HepG2 (cell line): ENCODE measurements at regions not wholly inside any gene's neighbourhood (a gene's known extent, or its start where the extent isn't known, plus 50 kb on each side); places are given as distances from the start of the nearest gene placed in this dataset.

Experiments used
- EZH2 ChIP-seq: conservative IDR thresholded peaks from 2 replicates; pipeline ENCODE4 v1.6.1; 2012; ENCODE audit warnings: mild to moderate bottlenecking, low read depth, low read length, moderate library complexity
- PAX8 ChIP-seq: sonication (generic); formaldehyde crosslinking; IDR thresholded peaks from 2 replicates; pipeline ENCODE4 v1.8.0; 2022; ENCODE audit warnings: mild to moderate bottlenecking, missing genetic modification reagents, borderline replicate concordance
- SMAD3 ChIP-seq: sonication (generic); formaldehyde crosslinking; IDR thresholded peaks from 2 replicates; pipeline ENCODE4 v1.4.0; 2020; ENCODE audit warnings: missing genetic modification reagents
- TF ChIP-seq, protein P1 (sequence below): sonication (generic); formaldehyde crosslinking; IDR thresholded peaks from 2 replicates; pipeline ENCODE4 v1.5.0; 2020; ENCODE audit warnings: mild to moderate bottlenecking, missing genetic modification reagents, moderate library complexity

DNA sequence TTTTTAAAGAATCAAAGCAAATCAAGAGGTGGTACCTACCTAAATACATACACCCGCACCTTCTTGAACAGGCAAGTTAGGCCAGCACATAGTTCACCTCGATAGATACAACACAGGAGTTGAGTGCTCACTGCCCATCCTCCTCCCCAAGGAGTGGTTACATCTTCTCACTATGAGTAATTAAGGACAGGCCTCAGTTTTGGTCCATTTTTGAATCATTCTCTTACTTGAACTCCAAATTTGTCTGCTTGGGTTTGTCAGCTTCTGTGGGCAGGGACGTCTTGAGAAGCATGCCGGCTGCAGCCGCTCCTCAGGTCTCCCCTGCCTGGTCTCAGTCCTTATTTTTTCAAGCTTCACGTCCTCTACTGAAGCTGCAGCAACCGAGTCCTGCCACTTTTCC lies 190.6 kb upstream of the RBPJ start:
- TF ChIP-seq SMAD3 (CRISPR knock-in tag) (no peak), PAX8 (CRISPR knock-in tag) (no peak), EZH2 (no peak)
- TF ChIP-seq, protein P1, sequence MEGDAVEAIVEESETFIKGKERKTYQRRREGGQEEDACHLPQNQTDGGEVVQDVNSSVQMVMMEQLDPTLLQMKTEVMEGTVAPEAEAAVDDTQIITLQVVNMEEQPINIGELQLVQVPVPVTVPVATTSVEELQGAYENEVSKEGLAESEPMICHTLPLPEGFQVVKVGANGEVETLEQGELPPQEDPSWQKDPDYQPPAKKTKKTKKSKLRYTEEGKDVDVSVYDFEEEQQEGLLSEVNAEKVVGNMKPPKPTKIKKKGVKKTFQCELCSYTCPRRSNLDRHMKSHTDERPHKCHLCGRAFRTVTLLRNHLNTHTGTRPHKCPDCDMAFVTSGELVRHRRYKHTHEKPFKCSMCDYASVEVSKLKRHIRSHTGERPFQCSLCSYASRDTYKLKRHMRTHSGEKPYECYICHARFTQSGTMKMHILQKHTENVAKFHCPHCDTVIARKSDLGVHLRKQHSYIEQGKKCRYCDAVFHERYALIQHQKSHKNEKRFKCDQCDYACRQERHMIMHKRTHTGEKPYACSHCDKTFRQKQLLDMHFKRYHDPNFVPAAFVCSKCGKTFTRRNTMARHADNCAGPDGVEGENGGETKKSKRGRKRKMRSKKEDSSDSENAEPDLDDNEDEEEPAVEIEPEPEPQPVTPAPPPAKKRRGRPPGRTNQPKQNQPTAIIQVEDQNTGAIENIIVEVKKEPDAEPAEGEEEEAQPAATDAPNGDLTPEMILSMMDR (CRISPR knock-in tag) = no peak
